Tibial artery (tissue), 4 donors: ENCODE measurements at regions not wholly inside any gene's neighbourhood (a gene's known extent, or its start where the extent isn't known, plus 50 kb on each side); places are given as distances from the start of the nearest gene placed in this dataset.
"Not testable (repeated sequence)": the region's sequence is repeated elsewhere in the genome, so short reads cannot be mapped to it uniquely, and the experiment has no call there.

ENCODE experiments used
- DNase-seq, 2 donors: peaks; one replicate each; pipeline ENCODE4 v3.0.0-alpha.2; 2019
- H3K27ac ChIP-seq, 2 donors: fragments of 200-600 bp; sonication (generic) in 1 of 2; 1 replicate in 1 of 2; 2 replicates in 1 of 2; pipeline ENCODE4 v1.5.1; 2018 to 2019; ENCODE audit warnings: mild to moderate bottlenecking in 1 of 2
- H3K27me3 ChIP-seq, 2 donors: fragments of 200-600 bp; sonication (generic) in 1 of 2; one replicate each; pipeline versions ENCODE4 v1.5.1 to v1.6.0; 2016 to 2019
- H3K36me3 ChIP-seq, 3 donors: fragments of 200-600 bp; sonication (generic) in 2 of 3; one replicate each; pipeline ENCODE4 v1.5.1; 2016 to 2019; ENCODE audit warnings: mild to moderate bottlenecking in 2 of 3
- H3K4me1 ChIP-seq, 4 donors: fragments of 200-600 bp; sonication (generic) in 2 of 4; 1 replicate in 3 of 4; 2 replicates in 1 of 4; pipeline ENCODE4 v1.5.1; 2016 to 2019
- H3K4me3 ChIP-seq, 2 donors: fragments of 200-600 bp; sonication (generic) in 1 of 2; 1 replicate in 1 of 2; 2 replicates in 1 of 2; pipeline ENCODE4 v1.5.1; 2018 to 2019; ENCODE audit warnings: mild to moderate bottlenecking in 2 of 2
- H3K9me3 ChIP-seq, 3 donors: fragments of 200-600 bp; sonication (generic) in 1 of 3; one replicate each; pipeline ENCODE4 v1.5.1; 2016 to 2019
- CTCF ChIP-seq, 2 experiments: fragments of 200-600 bp in 1 of 2; fragments of 450-650 bp in 1 of 2; IDR thresholded peaks; one replicate each; pipeline ENCODE4 v1.5.1; 2017 to 2019; ENCODE audit warnings: antibody characterized with exemption in 2 of 2, mild to moderate bottlenecking in 1 of 2, moderate library complexity in 1 of 2
- intact Hi-C: fragments of 100-400 bp; cut with DNase I; formaldehyde crosslinking; loops from one replicate; pipeline ENCODE4 v1.15.0; 2023; ENCODE audit warnings: low total_unique reads

GRCh38 chr18:72986103-72986502 is 118.3 kb upstream of the NETO1 start:
- no peak overlapping the region for H3K4me3 ChIP-seq
- peaks cover 0 to 9% (median 3%) of the 10 kb centered on the region in 3 donors for H3K9me3 ChIP-seq
- H3K27ac ChIP-seq, result no peak overlapping the region
- H3K27me3 ChIP-seq, result no peaks in the 10 kb centered on the region
- intact Hi-C loops, result no loop called here
- H3K4me1 ChIP-seq, result no peaks in the 10 kb centered on the region
- no peak for TF ChIP-seq CTCF (IDR thresholded peaks at IDR 0.05)
- no peak for DNase-seq
- no peaks in the 10 kb centered on the region for H3K36me3 ChIP-seq

- no peak overlapping the region for H3K27ac ChIP-seq
- peaks cover 0 to 9% (median 3%) of the 10 kb centered on the region in 3 donors for H3K9me3 ChIP-seq
- TF ChIP-seq CTCF (IDR thresholded peaks at IDR 0.05), result no peak
- H3K27me3 ChIP-seq, result no peaks in the 10 kb centered on the region
- no peak overlapping the region for H3K4me3 ChIP-seq
- intact Hi-C loops, result no loop called here
- no peaks in the 10 kb centered on the region for H3K36me3 ChIP-seq
- H3K4me1 ChIP-seq, result no peaks in the 10 kb centered on the region
- DNase-seq, result no peak
These were observed 117.9 kb upstream of the NETO1 start for GRCh38 chr18:72985686-72986085.

GRCh38 chr18:72984290-72984689 is 116.5 kb upstream of the NETO1 start:
- DNase-seq, result no peak
- no peaks in the 10 kb centered on the region for H3K4me1 ChIP-seq
- intact Hi-C loops, result no loop called here
- no peak overlapping the region for H3K27ac ChIP-seq
- no peak overlapping the region for H3K4me3 ChIP-seq
- no peaks in the 10 kb centered on the region for H3K36me3 ChIP-seq
- H3K9me3 ChIP-seq, result peaks cover 0 to 9% (median 3%) of the 10 kb centered on the region in 3 donors
- TF ChIP-seq CTCF (IDR thresholded peaks at IDR 0.05), result no peak
- no peaks in the 10 kb centered on the region for H3K27me3 ChIP-seq

GRCh38 chr18:72973841-72974240 is 106.1 kb upstream of the NETO1 start:
- TF ChIP-seq CTCF (IDR thresholded peaks at IDR 0.05), result no peak
- no peaks in the 10 kb centered on the region for H3K9me3 ChIP-seq
- intact Hi-C loops, result no loop called here
- H3K4me1 ChIP-seq, result no peaks in the 10 kb centered on the region
- H3K27me3 ChIP-seq, result no peaks in the 10 kb centered on the region
- DNase-seq, result no peak
- no peak overlapping the region for H3K27ac ChIP-seq
- H3K4me3 ChIP-seq, result no peak overlapping the region
- no peaks in the 10 kb centered on the region for H3K36me3 ChIP-seq

GRCh38 chr18:72965616-72966015 is 97.8 kb upstream of the NETO1 start:
- H3K27ac ChIP-seq, result no peak overlapping the region
- intact Hi-C loops, result no loop called here
- H3K9me3 ChIP-seq, result no peaks in the 10 kb centered on the region
- no peaks in the 10 kb centered on the region for H3K27me3 ChIP-seq
- no peak for DNase-seq
- H3K4me3 ChIP-seq, result no peak overlapping the region
- TF ChIP-seq CTCF (IDR thresholded peaks at IDR 0.05), result no peak
- H3K36me3 ChIP-seq, result no peaks in the 10 kb centered on the region
- H3K4me1 ChIP-seq, result no peaks in the 10 kb centered on the region

GRCh38 chr18:72958195-72958594 is 90.4 kb upstream of the NETO1 start:
- peaks cover 0 to 12% (median 7%) of the 10 kb centered on the region in 3 donors for H3K9me3 ChIP-seq
- intact Hi-C loops, H3K27ac ChIP-seq, H3K36me3 ChIP-seq, H3K4me1 ChIP-seq, H3K4me3 ChIP-seq, H3K27me3 ChIP-seq, DNase-seq: not testable (repeated sequence)
